Endothelial cell of umbilical vein (primary cell): ENCODE measurements at regions not wholly inside any gene's neighbourhood (a gene's known extent, or its start where the extent isn't known, plus 50 kb on each side); places are given as distances from the start of the nearest gene placed in this dataset.

Experiments
- BruUV-seq: library from RNA; stranded (reverse); fragments of 400-500 nt; replicated peaks from 2 replicates; lab custom pipeline; 2021; lab: Mats Ljungman, UMichigan
- CTCF ChIA-PET: fragments of 300-600, 350-600 bp; sonication (Branson Sonifier 250); formaldehyde crosslinking; loops from one replicate; lab custom pipeline; 2021; ENCODE audit warnings: antibody characterized with exemption, inconsistent platforms; lab: Charles Lee
- POLR2A ChIA-PET: fragments of 300-600, 350-600 bp; sonication (Branson Sonifier 250); formaldehyde crosslinking; loops from one replicate; lab custom pipeline; 2021; ENCODE audit warnings: antibody characterized with exemption, inconsistent platforms; lab: Charles Lee
- DNase-seq: peaks from one replicate; pipeline ENCODE4 v3.0.0-alpha.2; 2011; ENCODE audit warnings: low read depth, low spot score
- FAIRE-seq: peaks from 2 replicates; lab custom pipeline; 2011; peaks lifted over from hg19 to GRCh38; lab: Jason Lieb, UNC
- H2AFZ ChIP-seq: 2 replicates; pipeline ENCODE4 v1.6.0; 2012; ENCODE audit warnings: low read depth, low read length, control low read depth, inconsistent platforms
- H3K27ac ChIP-seq: 2 replicates; pipeline ENCODE4 v1.5.1; 2011; ENCODE audit warnings: low read depth, mild to moderate bottlenecking, control low read depth, low read length, moderate library complexity; ENCODE audit not compliant: insufficient read depth
- H3K27me3 ChIP-seq, 2 experiments: 2 replicates each; pipeline versions ENCODE4 v1.6.0 to v1.6.1; 2011; ENCODE audit warnings: low read length in 2 of 2, mixed read lengths in 1 of 2; ENCODE audit not compliant: control insufficient read depth in 2 of 2, insufficient read depth in 2 of 2
- H3K36me3 ChIP-seq, 2 experiments: 2 replicates in 1 of 2; 3 replicates in 1 of 2; pipeline ENCODE4 v1.5.1; 2011; ENCODE audit warnings: low read length in 2 of 2, mild to moderate bottlenecking in 1 of 2, moderate library complexity in 1 of 2; ENCODE audit not compliant: control insufficient read depth in 2 of 2, insufficient read depth in 2 of 2; ENCODE audit errors: extremely low read depth in 1 of 2
- H3K4me1 ChIP-seq: 3 replicates; pipeline ENCODE4 v1.5.1; 2011; ENCODE audit warnings: mild to moderate bottlenecking, low read length; ENCODE audit not compliant: control insufficient read depth, insufficient read depth; ENCODE audit errors: extremely low read depth
- H3K4me2 ChIP-seq: 2 replicates; pipeline ENCODE4 v1.6.1; 2011; ENCODE audit warnings: low read length, control low read depth, mixed read lengths; ENCODE audit not compliant: insufficient read depth
- H3K4me3 ChIP-seq, 3 experiments: fragments of 200-600 bp in 1 of 3; sonication (generic), shearing (Covaris generic) in 1 of 3; replicated peaks in 1 of 3; 2 replicates each; pipeline ENCODE4 v1.5.1; 2011 to 2016; ENCODE audit warnings: control low read depth in 3 of 3, low read length in 3 of 3, mild to moderate bottlenecking in 2 of 3, inconsistent platforms in 1 of 3, low read depth in 1 of 3, moderate library complexity in 1 of 3; ENCODE audit not compliant: insufficient read depth in 1 of 3
- H3K79me2 ChIP-seq: 2 replicates; pipeline ENCODE4 v1.6.0; 2012; ENCODE audit warnings: low read length, inconsistent platforms; ENCODE audit not compliant: control insufficient read depth, insufficient read depth
- H3K9ac ChIP-seq: replicated peaks from 2 replicates; pipeline ENCODE3; 2011; ENCODE audit warnings: low read length, control low read depth; ENCODE audit not compliant: insufficient read depth; ENCODE audit errors: extremely low read depth
- H3K9me1 ChIP-seq: replicated peaks from 3 replicates; pipeline ENCODE4 v1.6.0; 2011; ENCODE audit warnings: mild to moderate bottlenecking, low read length; ENCODE audit not compliant: control insufficient read depth, insufficient read depth; ENCODE audit errors: extremely low read depth
- H3K9me3 ChIP-seq: replicated peaks from 2 replicates; pipeline ENCODE4 v1.5.1; 2012; ENCODE audit warnings: low read length, inconsistent platforms; ENCODE audit not compliant: control insufficient read depth, insufficient read depth
- H4K20me1 ChIP-seq: replicated peaks from 2 replicates; pipeline ENCODE3; 2011; ENCODE audit warnings: mild to moderate bottlenecking, low read length; ENCODE audit not compliant: control insufficient read depth, insufficient read depth; ENCODE audit errors: extremely low read depth
- CTCF ChIP-seq, 2 donors: IDR thresholded peaks; 1 replicate in 1 of 2; 2 replicates in 1 of 2; pipeline ENCODE4 v1.5.1; 2011; ENCODE audit warnings: low read length in 2 of 2, mild to moderate bottlenecking in 2 of 2, moderate library complexity in 2 of 2, control low read depth in 1 of 2, inconsistent platforms in 1 of 2, low read depth in 1 of 2; ENCODE audit not compliant: insufficient read depth in 1 of 2; ENCODE audit errors: extremely low read depth in 1 of 2
- EZH2 ChIP-seq: IDR thresholded peaks from 2 replicates; pipeline ENCODE4 v1.6.1; 2012; ENCODE audit warnings: borderline replicate concordance, low read depth, mild to moderate bottlenecking, moderate library complexity, low read length, inconsistent platforms; ENCODE audit not compliant: severe bottlenecking
- FOS ChIP-seq: IDR thresholded peaks from 2 replicates; pipeline ENCODE4 v1.6.1; 2011; ENCODE audit warnings: mild to moderate bottlenecking, low read length, moderate library complexity, borderline replicate concordance; ENCODE audit not compliant: insufficient read depth
- GATA2 ChIP-seq: IDR thresholded peaks from 2 replicates; pipeline ENCODE4 v1.7.0; 2011; ENCODE audit warnings: low read depth, mild to moderate bottlenecking, moderate library complexity, mixed read lengths, low read length; ENCODE audit not compliant: insufficient read length, insufficient read depth
- JUN ChIP-seq: IDR thresholded peaks from 2 replicates; pipeline ENCODE4 v1.6.1; 2011; ENCODE audit warnings: borderline replicate concordance, low read depth; ENCODE audit not compliant: insufficient read length, insufficient read depth
- MYC ChIP-seq: IDR thresholded peaks from one replicate; pipeline ENCODE4 v1.6.1; 2011; ENCODE audit warnings: mild to moderate bottlenecking, low read depth, low read length
- POLR2A ChIP-seq: IDR thresholded peaks from 2 replicates; pipeline ENCODE4 v1.6.1; 2012; ENCODE audit warnings: low read depth, mild to moderate bottlenecking, control low read depth, low read length
- POLR2AphosphoS5 ChIP-seq: IDR thresholded peaks from 2 replicates; pipeline ENCODE4 v1.6.1; 2012; ENCODE audit warnings: low read depth, mild to moderate bottlenecking, control low read depth, low read length, moderate library complexity; ENCODE audit not compliant: insufficient read depth
- dilution Hi-C: fragments of 300-500 bp; cut with MboI; formaldehyde crosslinking; loops from one replicate; pipeline ENCODE4 v1.15.0; 2019; ENCODE audit warnings: low sequenced_read_pairs; ENCODE audit not compliant: extremely low pct_ligation_motif_present
- intact Hi-C: fragments of 100-400 bp; cut with micrococcal nuclease; formaldehyde crosslinking; loops from one replicate; pipeline ENCODE4 v1.10.0; 2022
- TF ChIP-seq, protein P1 (sequence below): IDR thresholded peaks from 2 replicates; pipeline ENCODE4 v1.6.1; 2011; ENCODE audit not compliant: insufficient read depth, insufficient read length

- H3K27me3 ChIP-seq: no peaks in the 10 kb centered on the region
- H3K9me1 ChIP-seq: no peaks in the 10 kb centered on the region
- dilution Hi-C loops (no loop called here), intact Hi-C loops (no loop called here)
- no peak overlapping the region for H3K4me2 ChIP-seq
- H3K79me2 ChIP-seq: no peaks in the 10 kb centered on the region
- H3K9ac ChIP-seq: no peak overlapping the region
- BruUV-seq: no TSS peak
- POLR2A ChIA-PET: no interaction called here
- H4K20me1 ChIP-seq: no peaks in the 10 kb centered on the region
- DNase-seq: no peak
- no peaks in the 10 kb centered on the region for H3K36me3 ChIP-seq
- no peaks in the 10 kb centered on the region for H3K9me3 ChIP-seq
- no peak overlapping the region for H3K27ac ChIP-seq
- H3K4me1 ChIP-seq: no peaks in the 10 kb centered on the region
- TF ChIP-seq FOS: no peak
- no peak for TF ChIP-seq MYC
- TF ChIP-seq EZH2: no peak
- TF ChIP-seq, protein P1, sequence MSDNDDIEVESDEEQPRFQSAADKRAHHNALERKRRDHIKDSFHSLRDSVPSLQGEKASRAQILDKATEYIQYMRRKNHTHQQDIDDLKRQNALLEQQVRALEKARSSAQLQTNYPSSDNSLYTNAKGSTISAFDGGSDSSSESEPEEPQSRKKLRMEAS: no peak
- no peak for TF ChIP-seq GATA2
- no peak for TF ChIP-seq POLR2A
- TF ChIP-seq POLR2AphosphoS5: no peak
- TF ChIP-seq JUN: no peak
- no peak for TF ChIP-seq CTCF (IDR thresholded peaks at IDR 0.05; ENCODE audit: extremely low read depth in 1 of 2, insufficient read depth in 1 of 2, low read depth in 1 of 2, low read length in 2 of 2)
- H3K4me3 ChIP-seq: no peak overlapping the region
- CTCF ChIA-PET: no interaction called here
- no peak for FAIRE-seq
- H2AFZ ChIP-seq: no peak overlapping the region
Measured at GRCh38 chr2:226589043-226589442, 210.6 kb downstream of the IRS1 start.
